ENCODE measurements at regions not wholly inside any gene's neighbourhood (a gene's known extent, or its start where the extent isn't known, plus 50 kb on each side); places are given as distances from the start of the nearest gene placed in this dataset.
"Not testable (repeated sequence)": the region's sequence is repeated elsewhere in the genome, so short reads cannot be mapped to it uniquely, and the experiment has no call there.

GRCh38 chr2:225773148-225773547, 373.6 kb downstream of the NYAP2 start:
- DNase-seq = no peak

- no peak for DNase-seq
Observed at GRCh38 chr2:225771701-225772100, 372.2 kb downstream of the NYAP2 start.

GRCh38 chr2:225768741-225769140, 369.2 kb downstream of the NYAP2 start:
- no peak for DNase-seq

- no peak for DNase-seq
Observed at GRCh38 chr2:225766431-225766830, 366.9 kb downstream of the NYAP2 start.

GRCh38 chr2:225765820-225766219, 366.3 kb downstream of the NYAP2 start:
- no peak for DNase-seq

- no peak for DNase-seq
Observed at GRCh38 chr2:225764346-225764745, 364.8 kb downstream of the NYAP2 start.

GRCh38 chr2:225763711-225764110, 364.2 kb downstream of the NYAP2 start:
- DNase-seq = no peak

GRCh38 chr2:225761396-225761795, 361.9 kb downstream of the NYAP2 start:
- DNase-seq = no peak

- DNase-seq = no peak
Observed at GRCh38 chr2:225757248-225757647, 357.7 kb downstream of the NYAP2 start.

- no peak for DNase-seq
Observed at GRCh38 chr2:225756198-225756597, 356.7 kb downstream of the NYAP2 start.

GRCh38 chr2:225748609-225749008, 349.1 kb downstream of the NYAP2 start:
- DNase-seq = no peak

- not testable (repeated sequence) for DNase-seq
Observed at GRCh38 chr2:225743996-225744395, 344.5 kb downstream of the NYAP2 start.

- DNase-seq = no peak
Observed at GRCh38 chr2:225742487-225742886, 343.0 kb downstream of the NYAP2 start.

- no peak for DNase-seq
Observed at GRCh38 chr2:225740086-225740485, 340.6 kb downstream of the NYAP2 start.

- no peak for DNase-seq
Observed at GRCh38 chr2:225739328-225739727, 339.8 kb downstream of the NYAP2 start.

- no peak for DNase-seq
Observed at GRCh38 chr2:225738735-225739134, 339.2 kb downstream of the NYAP2 start.

- no peak for DNase-seq
Observed at GRCh38 chr2:225737556-225737955, 338.0 kb downstream of the NYAP2 start.

- DNase-seq = no peak
Observed at GRCh38 chr2:225735844-225736243, 336.3 kb downstream of the NYAP2 start.

GRCh38 chr2:225725726-225726125, 326.2 kb downstream of the NYAP2 start:
- DNase-seq = no peak

Data from activated CD4-positive, alpha-beta T cell treated with anti-CD3 and anti-CD28 coated beads, Interleukin-2, amount 50 U/mL, for 4 hours (primary cell).